ENCODE measurements at regions not wholly inside any gene's neighbourhood (a gene's known extent, or its start where the extent isn't known, plus 50 kb on each side); places are given as distances from the start of the nearest gene placed in this dataset.
"Not testable (repeated sequence)": the region's sequence is repeated elsewhere in the genome, so short reads cannot be mapped to it uniquely, and the experiment has no call there.

DNA sequence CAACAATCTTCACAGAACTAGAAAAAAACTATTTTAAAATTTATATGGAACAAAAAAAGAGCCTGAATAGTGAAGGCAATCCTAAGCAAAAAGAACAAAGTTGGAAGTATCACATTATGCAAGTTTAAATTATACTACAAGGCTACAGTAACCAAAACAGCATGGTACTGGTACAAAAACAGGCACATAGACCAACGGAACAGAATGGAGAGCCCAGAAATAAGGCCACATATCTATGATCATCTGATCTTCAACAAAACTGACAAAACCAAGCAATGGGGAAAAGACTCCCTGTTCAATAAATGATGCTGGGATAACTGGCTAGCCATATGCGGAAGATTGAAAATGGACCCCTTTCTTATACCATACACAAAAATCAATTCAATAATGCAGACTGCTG, 74.4 kb upstream of the RTN4 start:
- not testable (repeated sequence) for DNase-seq

DNA sequence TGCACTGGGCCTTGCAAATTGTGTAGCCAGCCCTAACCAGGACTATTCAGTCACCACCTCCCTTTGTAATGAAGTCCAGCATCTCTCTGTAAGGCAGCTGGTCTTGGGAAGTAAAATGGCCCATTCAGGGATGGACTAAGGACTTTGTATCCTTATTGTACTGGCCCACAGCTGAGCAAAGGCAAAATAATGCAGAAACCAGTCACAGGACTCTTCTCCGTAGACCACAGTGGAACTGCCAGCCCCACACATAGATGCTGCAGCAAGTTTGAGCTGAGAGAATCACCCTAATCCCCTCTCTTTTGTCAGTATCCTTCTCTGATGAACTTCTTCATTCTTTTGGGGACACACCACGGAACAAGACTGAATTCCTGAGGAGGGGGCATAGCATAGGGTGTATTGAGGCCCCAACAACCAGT, 73.6 kb upstream of the RTN4 start:
- DNase-seq: no peak

DNA sequence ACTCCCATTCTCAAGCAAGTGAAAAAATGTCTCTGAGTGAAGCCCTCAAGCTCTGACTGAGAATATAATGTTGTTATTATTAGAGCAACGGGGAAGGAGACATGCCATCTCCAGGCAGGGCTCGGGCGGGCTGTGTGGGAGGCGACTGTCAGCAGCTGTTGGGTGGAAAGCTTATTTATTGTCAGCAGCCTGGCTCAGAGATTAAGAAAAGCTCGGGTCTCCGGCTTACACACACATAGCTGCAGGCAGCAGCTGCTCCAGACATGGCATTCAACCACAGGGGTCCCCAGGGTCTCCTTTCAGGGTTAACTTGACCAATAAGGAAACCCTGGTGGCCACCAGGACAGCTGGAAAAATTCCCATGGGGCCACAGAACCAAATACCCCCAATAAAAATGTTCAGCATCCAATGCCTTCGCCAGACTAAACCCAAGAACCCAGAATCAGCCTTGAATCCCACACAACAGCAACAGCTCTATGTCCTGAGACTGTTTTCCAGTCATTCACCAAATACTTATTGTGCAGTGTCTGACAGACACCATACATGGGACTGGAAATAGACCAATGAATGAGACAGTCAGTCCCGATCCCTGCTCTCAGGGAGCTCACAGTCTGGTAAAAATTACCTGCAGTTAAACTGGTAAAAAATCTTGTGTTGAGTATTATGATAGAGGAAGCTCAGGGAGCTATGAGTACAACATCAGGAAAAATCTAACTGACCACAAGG, 70.5 kb upstream of the RTN4 start:
- DNase-seq: no peak

DNA sequence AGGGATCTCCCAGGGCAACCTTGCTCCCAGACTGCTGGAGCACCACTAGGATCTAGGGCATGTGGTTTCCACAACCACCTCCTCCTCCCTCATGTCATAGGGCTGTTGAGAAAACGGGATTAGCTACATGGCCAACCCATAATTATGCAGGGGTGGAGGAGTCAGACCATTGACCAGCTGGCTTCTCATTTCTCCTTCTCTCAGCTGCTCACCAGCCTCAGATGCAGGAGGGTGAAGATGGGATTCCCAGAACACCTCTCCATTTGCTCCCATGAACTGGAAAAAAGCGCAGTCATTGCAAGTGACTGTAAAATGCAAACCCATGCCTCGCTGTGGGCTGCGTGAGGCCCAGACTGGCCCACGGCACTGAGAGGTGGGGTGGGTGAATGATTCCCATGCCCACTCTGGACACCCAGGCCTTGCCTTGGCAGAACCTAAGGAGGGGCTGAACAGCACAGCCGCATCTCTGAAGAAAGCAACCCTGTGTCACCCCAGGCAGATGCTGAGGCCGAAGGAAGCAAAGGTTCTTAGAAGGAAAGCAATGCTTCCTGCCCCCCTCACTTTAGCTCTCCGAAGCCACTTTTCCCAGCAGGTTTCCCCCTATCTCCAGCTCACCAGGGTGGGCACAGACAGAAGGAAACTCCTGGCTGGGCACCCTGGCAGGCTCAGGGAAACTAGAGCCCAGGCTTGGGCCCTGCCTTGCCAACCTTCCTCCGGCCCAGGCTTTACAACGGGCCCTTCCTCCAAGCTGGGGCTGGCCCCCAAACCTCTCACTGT, 69.6 kb upstream of the RTN4 start:
- no peak for DNase-seq

DNA sequence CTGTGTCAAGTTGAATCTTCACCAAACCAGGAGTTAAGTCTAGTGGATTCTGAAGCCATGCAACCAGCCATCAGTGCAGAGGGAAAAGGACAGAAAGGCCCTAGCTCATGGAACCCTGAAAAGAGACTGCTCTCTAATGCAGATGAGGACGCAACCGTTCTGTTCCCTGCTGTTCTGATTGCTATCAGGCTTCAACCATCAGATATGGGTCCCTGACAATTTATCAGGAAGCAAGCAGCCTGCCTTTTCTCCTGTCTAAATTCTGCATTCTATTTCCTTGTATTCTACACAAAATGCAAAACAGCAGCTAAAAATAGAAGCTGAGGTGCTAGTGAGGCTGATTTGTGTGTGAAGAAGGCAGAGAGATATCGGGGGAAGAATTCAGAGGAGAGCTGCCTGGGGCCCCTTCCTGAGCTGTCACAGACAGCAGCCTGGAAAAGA, 68.4 kb upstream of the RTN4 start:
- DNase-seq: no peak

DNA sequence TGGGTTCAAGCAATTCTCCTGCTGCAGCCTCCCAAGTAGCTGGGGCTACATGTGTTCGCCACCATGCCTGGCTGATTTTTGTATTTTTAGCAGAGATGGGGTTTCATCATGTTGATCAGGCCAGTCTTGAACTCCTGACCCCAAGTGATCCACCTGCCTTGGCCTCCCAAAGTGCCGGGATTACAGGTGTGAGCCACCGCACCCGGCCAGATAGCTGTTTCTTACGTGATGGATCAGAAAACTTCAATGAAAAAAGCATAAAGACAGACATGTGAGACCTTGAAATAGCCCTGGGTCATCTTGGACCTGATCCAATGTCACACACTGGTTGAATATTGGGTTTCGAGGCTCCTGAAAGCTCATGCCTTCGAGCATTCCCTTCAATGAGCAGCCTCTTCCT, 66.7 kb upstream of the RTN4 start:
- DNase-seq: no peak

DNA sequence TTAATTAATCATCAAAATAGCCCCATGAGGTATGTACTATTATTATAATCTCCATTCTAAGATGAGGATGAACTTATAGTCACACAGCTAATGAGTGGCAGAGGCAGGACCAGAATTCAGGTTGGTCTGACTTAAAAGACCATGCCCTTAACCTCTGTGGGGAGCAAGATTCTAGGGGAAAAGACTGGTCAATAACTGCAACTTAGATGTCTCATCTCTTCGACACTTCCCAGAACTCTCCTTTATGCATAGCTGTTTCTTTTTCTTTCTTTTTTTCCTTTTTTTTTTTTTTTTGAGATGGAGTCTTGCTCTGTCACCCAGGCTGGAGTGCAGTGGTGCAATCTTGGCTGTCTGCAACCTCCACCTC, 66.3 kb upstream of the RTN4 start:
- DNase-seq: no peak

DNA sequence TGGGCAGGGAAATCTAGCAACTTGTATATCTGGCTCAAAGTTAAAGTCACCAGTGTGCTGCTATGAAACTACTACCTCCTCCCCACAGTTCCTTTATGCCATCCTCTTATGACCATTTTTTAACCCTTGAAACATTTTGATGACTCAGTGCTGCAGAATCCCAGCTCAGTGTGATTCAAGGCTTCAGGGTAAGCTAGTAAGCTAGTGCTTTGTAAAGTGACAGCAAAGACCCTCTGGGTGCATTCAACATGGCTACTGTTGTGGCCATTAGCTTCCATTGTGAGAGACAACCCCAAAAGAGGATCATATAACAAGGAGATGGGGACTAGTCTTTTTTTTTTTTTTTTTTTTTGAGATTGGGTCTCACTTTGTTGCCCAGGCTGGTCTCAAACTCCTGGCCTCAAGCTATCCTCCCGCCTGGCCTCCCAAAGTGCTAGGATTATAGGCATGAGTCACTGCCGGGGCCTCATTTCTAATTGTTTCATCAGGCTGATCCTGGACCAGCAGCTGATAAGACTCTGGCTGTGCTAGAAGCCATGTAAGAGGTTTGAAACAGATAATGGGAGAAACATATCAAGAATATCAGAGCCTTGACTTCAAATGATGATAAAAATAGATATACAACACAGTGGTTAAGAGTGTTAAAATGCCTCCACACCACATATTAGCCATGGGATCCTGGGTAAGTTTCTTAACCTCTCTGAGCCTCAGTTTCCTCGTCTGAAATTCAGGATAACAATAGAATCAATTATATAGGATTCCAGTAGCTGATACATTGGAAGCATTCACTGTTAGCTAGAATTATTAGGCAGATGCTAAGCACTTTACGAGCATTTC, 65.7 kb upstream of the RTN4 start:
- DNase-seq: peak; percentile 27

DNA sequence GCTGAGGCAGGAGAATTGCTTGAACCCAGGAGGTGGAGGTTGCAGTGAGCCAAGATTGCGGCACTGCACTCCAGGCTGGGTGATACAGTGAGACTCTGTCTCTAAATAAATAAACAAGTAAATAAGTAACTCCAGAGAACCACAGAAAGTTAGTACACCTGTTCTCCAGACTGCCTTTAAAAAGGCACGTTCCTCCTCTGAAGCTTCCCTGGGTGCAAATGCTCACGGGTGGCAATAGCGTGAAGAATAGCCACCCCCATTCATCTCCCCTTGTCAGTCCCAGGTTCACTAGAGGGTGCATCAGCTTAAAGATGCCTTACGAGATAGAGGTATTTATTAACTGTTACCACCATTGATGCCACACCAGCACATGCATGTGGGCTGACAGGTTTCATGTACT, 64.3 kb upstream of the RTN4 start:
- DNase-seq: no peak

DNA sequence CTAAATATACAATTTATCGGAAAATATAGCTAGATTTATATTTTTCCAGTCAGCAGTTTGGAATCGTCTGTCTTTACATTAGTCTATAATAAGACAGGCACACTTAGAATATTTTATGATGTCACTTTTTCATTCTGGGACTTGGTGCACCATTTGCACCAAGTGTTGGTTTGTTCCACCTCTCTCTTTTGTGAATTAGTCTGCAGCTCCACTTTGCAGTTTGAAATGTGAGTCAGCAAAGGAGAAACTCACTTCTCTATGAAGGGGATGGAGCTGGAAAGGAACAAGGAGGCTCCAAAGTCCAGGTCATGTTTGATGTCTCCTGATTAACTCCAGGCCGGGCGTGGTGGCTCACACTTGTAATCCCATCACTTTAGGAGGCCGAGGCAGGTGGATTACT, 63.8 kb upstream of the RTN4 start:
- DNase-seq: no peak

DNA sequence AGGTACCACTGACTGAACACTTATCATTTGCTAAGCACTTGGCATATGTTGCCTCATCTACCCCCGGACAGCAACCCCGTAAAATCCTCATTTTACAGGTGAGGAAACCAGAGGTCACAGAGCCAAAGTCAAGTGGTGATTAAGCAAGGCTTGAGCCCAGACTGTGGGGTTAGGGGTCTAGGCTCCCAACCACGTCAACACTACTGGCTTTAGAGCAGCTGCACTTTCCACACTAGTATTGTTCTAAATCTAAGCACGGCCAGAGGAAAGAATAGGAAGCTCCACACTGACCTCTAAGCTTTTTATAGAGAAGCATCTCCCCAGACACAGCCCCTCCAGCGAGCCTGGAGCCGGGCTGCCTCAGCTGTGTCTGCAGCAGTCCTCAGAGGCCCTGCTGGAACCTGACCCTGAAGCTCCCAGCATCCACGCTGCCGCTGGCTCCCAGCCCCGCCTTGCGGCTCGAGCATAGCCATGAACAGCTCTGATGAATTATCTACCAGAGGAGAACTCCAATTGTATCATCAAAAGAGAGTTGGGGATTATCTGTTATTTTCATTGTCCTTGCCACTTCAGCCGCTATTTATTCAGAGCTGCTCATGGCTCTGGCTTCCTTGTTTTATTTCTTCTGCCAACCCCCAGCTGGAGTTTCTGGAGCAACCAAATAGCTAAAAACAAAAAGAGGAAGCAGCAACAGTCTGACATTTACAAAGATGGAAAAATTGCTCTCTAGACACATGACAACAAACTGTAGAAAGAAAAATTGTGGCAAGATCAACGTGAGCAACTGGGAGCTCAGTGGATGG, 62.2 kb upstream of the RTN4 start:
- DNase-seq: peak; percentile 85

DNA sequence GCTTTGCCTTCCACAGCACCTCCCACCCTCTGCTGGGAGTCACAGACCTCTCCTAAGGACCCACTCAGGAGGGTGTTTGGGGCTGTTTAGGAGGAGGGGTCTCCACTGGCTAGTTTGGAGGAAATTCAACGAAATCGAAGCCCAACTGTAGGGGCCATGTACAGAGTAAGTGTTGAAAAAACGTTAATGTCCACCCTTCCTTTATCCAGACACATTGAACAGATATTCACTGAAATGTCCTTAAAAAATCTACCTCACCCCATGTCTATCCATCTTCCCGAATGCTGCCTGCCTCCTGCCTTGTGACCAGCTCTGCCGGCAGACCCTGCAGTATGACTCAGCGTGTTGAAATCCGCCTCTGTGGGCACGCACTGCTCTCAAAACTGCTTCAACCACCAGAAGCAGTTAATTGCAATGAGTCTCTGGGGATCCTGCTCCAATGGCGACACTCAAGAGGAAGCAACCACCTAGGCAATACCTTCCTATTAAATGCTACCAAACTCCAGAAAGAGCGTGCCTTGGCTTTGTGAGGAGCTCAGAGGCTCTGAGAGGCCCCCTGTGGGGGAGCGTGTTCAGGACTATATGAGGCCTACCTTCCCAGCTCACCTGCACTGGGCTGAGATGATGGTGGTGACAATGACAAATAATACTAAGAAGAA, 61.4 kb upstream of the RTN4 start:
- peak; percentile 88 for DNase-seq

DNA sequence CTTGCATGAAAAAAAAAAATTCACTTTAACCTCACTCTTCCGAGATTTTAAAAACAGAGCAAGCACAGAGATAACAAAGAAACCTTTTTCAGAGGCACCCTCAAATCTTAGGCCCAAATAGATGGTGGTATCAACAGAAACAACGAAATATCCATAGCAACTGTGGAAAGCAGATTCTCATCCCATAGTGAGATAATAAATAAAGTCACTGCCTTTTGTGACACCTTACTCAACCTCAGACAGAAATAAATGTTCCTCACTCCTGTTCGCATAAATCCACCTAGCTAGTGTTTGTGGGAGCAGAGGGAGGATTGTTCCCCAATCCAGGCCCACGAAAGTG, 60.9 kb upstream of the RTN4 start:
- DNase-seq: no peak

DNA sequence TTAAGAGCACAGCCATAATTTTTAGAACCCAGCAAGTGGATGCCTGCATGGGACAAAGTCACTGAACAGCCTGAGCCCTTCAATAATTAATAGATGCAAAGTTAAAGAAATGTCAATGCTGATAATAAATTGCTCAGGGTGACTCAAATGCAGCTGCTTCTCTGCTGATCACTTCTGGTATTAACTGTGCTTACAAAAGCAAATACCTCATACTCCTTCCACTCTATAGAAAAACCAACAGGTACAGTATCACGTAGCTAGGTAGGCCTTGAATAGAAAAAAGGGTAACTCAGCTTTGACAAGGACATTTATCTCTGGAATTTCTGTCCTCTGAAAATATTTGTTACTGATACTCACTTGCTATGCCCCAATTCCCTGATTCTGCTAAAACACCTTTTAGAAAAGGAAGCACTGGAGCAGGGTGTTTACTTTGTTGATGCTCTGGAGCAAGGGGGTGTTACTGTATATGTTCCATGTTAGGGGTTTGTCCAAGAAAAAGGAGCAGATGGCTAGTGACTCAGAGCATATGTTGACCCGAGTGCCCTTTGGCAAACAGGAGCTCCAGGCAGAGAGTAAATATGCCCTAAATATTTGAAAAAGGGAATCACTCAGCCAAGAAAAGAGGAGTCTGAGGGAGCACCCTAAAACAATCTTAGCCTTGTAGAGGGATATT, 59.1 kb upstream of the RTN4 start:
- no peak for DNase-seq

DNA sequence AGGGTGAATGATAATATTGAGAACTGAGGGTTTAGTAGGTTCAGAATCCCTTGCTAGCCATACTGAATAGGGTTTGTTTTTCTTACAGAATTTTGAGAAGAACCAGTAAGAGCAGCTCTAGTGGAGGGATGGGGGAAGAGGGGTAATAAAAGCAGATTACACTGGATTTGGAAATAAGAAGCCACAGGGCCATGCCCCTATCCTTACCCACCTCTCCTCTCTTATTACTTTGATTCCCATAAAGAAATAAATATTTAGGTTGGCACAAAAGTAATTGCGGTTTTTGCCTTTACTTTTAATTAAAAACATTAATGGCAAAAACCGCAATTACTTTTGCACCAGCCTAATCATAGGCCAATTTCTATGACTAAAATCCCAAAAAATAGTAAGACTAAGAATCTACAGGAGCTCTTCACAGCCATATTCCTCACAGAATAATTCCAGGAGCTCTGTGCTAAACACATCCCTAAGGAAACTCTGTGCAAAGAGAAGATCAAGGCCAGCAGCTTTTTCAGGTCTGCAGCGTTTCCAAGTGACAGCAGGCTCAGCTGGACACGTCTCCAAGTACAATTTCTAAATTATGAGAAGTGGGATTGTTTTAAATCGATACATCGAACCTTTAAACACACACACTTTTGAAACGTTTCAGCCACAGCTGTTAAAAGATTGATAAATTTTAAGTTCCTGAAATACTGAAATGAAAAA, 58.4 kb upstream of the RTN4 start:
- DNase-seq: no peak

DNA sequence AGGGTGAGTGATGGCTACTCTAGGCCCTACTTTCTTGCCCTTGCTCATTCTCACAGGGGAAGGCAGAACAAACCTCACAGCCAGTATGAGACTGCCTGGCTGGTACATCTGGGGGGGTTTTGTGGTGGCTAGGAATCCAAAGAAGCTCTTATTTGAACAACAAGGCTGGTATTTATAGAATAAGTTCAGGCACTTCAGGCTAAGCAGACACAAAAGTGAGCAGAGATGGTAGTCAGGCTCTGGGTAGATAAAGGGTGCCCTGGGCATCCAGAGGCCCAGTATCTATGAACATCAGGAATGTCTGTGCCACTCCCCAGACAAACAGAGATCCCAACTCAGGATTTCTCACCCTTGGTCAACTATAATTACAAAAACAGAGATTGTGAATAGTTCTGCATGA, 57.2 kb upstream of the RTN4 start:
- no peak for DNase-seq

DNA sequence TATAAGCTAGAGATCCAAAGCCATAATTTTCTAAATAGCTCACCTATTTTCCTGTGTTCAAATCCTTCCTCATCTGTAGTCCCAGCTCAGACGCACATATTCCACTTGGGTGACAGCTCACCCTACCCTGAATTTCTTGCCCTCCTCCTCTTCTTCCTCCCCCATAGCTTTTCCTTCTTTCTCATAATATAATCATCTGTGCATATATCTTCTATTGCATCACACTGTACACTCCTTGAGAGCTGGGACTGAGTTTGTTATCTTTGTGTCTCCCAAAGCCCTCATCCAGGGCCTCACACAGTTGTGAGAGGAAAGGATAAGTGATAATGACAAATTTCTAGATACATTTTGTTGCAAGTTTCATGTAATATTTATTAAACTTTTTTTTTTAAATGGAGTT, 55.9 kb upstream of the RTN4 start:
- DNase-seq: no peak

DNA sequence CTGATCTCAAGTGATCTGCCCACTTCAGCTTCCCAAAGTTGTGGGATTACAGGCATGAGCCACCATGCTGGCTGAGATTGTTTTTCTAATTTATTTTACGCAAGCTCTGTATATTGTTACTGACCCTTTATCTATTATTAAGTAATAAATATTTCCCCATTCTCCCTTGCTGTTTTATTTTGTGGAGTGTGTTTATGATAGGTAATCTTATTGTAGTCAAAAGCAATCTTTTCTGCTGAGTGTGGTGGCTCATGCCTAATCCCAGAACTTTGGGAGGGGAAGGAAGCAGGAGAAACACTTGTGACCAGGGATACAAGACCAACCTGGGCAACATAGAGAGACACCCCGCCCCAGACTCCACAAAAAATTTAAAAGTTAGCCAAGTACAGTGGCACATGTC, 55.2 kb upstream of the RTN4 start:
- no peak for DNase-seq

DNA sequence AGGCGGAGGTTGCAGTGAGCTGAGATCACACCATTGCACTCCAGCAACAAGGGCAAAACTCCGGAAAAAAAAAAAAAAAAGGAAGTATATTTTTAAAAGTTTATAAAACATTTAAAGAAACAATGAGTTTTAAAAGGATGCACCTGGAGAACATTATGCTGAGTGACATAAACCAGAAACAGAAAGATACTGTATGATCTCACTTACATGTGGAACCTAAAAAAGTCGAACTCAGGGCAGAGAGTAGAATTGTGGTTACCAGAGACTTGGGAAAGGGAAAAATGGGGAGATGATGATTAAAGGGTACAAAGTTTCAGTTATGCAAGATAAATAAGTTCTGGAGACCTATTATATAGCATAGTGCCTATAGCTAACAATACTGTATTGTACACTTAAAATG, 52.8 kb upstream of the RTN4 start:
- DNase-seq: no peak

DNA sequence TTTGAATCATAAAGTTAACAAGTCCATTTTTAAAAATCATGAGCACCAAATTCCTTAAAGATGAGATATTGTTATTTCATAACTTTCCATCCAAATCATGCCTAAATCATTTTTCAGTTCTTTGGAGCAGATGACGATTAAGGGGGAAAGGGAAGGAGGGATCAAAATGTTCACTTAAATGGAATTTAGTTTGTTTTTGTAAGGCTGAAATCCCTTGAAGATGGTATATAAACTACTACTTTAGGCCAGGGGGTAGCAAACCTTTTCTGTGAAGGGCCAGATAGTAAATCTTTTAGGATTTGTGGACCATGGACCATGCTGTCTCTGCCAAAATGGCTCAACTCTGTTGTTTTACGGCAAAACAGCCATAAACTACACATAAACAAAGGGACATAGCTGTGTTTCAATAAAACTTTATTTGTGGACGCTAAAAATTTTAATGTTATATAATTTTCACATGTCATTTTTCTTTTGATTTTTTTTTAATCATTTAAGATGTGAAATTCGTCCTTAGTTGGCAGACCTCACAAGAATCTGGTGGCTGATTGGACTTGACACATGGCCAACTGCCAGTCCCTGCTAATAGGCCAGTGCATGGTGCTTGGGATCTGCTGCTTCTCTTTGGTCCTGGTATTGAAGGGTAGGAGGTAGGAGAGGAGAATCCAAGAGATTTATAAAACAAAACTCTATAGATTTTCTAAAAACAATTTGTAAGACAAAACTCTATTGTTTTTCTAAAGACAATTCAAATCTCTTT, 52.0 kb upstream of the RTN4 start:
- no peak for DNase-seq

DNA sequence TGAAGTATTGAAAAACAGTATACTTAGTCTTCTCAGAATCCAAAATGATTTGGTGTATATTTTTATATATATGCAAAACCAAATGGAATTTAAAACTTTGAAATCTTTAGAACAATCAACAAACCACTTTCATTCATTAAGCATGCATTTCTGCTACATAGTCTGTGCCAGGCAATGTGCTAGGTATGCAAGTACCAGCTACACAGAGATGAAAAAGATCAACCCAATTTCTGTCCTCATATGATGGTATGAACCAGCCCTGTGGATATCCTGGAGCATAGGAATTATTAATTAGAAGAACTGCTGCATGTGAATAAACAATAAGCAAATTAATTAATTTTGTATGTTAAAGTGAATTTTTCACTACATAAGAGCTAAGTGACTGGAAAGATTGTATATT, 51.2 kb upstream of the RTN4 start:
- DNase-seq: no peak
